Liver (tissue), 8 donors: ENCODE measurements at regions not wholly inside any gene's neighbourhood (a gene's known extent, or its start where the extent isn't known, plus 50 kb on each side); places are given as distances from the start of the nearest gene placed in this dataset.

Experiments used
- DNase-seq: peaks from one replicate; pipeline ENCODE4 v3.0.0-alpha.2; 2017; ENCODE audit warnings: low spot score
- H3K27ac ChIP-seq, 2 donors: one replicate each; pipeline ENCODE4 v1.7.0; 2013; ENCODE audit warnings: inconsistent platforms in 2 of 2, low read length in 2 of 2, control low read depth in 1 of 2, low read depth in 1 of 2, mild to moderate bottlenecking in 1 of 2
- H3K27me3 ChIP-seq, 4 donors: one replicate each; pipeline versions ENCODE4 v1.6.1 to v1.7.0; 2013; ENCODE audit warnings: low read length in 3 of 4, inconsistent platforms in 1 of 4, mild to moderate bottlenecking in 1 of 4, moderate library complexity in 1 of 4; ENCODE audit not compliant: control insufficient read depth in 4 of 4, insufficient read depth in 4 of 4
- H3K36me3 ChIP-seq, 4 donors: one replicate each; pipeline versions ENCODE4 v1.6.1 to v1.7.0; 2013; ENCODE audit warnings: low read length in 3 of 4, mild to moderate bottlenecking in 3 of 4, low read depth in 1 of 4, moderate library complexity in 1 of 4; ENCODE audit not compliant: control insufficient read depth in 4 of 4, insufficient read depth in 3 of 4
- H3K4me1 ChIP-seq, 4 donors: one replicate each; pipeline versions ENCODE4 v1.6.1 to v1.7.0; 2013; ENCODE audit warnings: low read length in 3 of 4, mild to moderate bottlenecking in 3 of 4, moderate library complexity in 1 of 4; ENCODE audit not compliant: control insufficient read depth in 4 of 4, insufficient read depth in 4 of 4
- H3K4me3 ChIP-seq, 3 donors: one replicate each; pipeline versions ENCODE4 v1.6.1 to v1.7.0; 2013; ENCODE audit warnings: low read length in 3 of 3, control low read depth in 1 of 3, low read depth in 1 of 3, mild to moderate bottlenecking in 1 of 3
- H3K9ac ChIP-seq, 2 donors: one replicate each; pipeline ENCODE4 v1.7.0; 2013; ENCODE audit warnings: low read length in 2 of 2, mild to moderate bottlenecking in 2 of 2, moderate library complexity in 2 of 2, control low read depth in 1 of 2, low read depth in 1 of 2
- H3K9me3 ChIP-seq, 4 donors: one replicate each; pipeline versions ENCODE4 v1.6.1 to v1.7.0; 2013; ENCODE audit warnings: low read length in 3 of 4; ENCODE audit not compliant: control insufficient read depth in 4 of 4
- ATF3 ChIP-seq: IDR thresholded peaks from 2 replicates; pipeline ENCODE4 v1.6.1; 2016; ENCODE audit warnings: antibody characterized with exemption
- CTCF ChIP-seq: fragments of 150-350 bp; IDR thresholded peaks from 2 replicates; pipeline ENCODE4 v1.5.1; 2017; ENCODE audit warnings: improper control_type of control experiment, low read depth, low read length; ENCODE audit not compliant: missing input control
- EGR1 ChIP-seq, 2 donors: IDR thresholded peaks; 2 replicates each; pipeline ENCODE4 v1.6.1; 2016 to 2018; ENCODE audit warnings: antibody characterized with exemption in 2 of 2, low read depth in 2 of 2
- FOXA1 ChIP-seq: IDR thresholded peaks from 2 replicates; pipeline ENCODE4 v1.6.1; 2016; ENCODE audit warnings: antibody characterized with exemption
- FOXA2 ChIP-seq: IDR thresholded peaks from 2 replicates; pipeline ENCODE4 v1.6.1; 2016; ENCODE audit warnings: antibody characterized with exemption
- GABPA ChIP-seq, 2 donors: IDR thresholded peaks in 1 of 2; conservative IDR thresholded peaks in 1 of 2; 2 replicates each; pipeline ENCODE4 v1.6.1; 2016; ENCODE audit warnings: antibody characterized with exemption in 2 of 2, mild to moderate bottlenecking in 1 of 2, moderate library complexity in 1 of 2
- HNF4A ChIP-seq, 2 donors: conservative IDR thresholded peaks; 2 replicates each; pipeline ENCODE4 v1.6.1; 2016; ENCODE audit warnings: antibody characterized with exemption in 2 of 2, mild to moderate bottlenecking in 2 of 2
- HNF4G ChIP-seq: IDR thresholded peaks from 2 replicates; pipeline ENCODE4 v1.6.1; 2016; ENCODE audit warnings: antibody characterized with exemption
- JUND ChIP-seq, 2 donors: IDR thresholded peaks; 2 replicates each; pipeline ENCODE4 v1.6.1; 2016; ENCODE audit warnings: antibody characterized with exemption in 2 of 2
- MAX ChIP-seq: IDR thresholded peaks from 2 replicates; pipeline ENCODE4 v1.6.1; 2016; ENCODE audit warnings: antibody characterized with exemption
- NR2F2 ChIP-seq: IDR thresholded peaks from 2 replicates; pipeline ENCODE4 v1.6.1; 2016; ENCODE audit warnings: antibody characterized with exemption
- RAD21 ChIP-seq, 2 donors: IDR thresholded peaks; 2 replicates each; pipeline ENCODE4 v1.6.1; 2016; ENCODE audit warnings: antibody characterized with exemption in 2 of 2, mild to moderate bottlenecking in 2 of 2
- RXRA ChIP-seq, 2 donors: IDR thresholded peaks; 2 replicates each; pipeline ENCODE4 v1.6.1; 2017 to 2018; ENCODE audit warnings: antibody characterized with exemption in 2 of 2, mild to moderate bottlenecking in 1 of 2
- SP1 ChIP-seq: IDR thresholded peaks from 2 replicates; pipeline ENCODE4 v1.6.1; 2018; ENCODE audit warnings: antibody characterized with exemption, mild to moderate bottlenecking
- TAF1 ChIP-seq: conservative IDR thresholded peaks from 2 replicates; pipeline ENCODE4 v1.6.1; 2016; ENCODE audit warnings: antibody characterized with exemption, mild to moderate bottlenecking
- YY1 ChIP-seq: IDR thresholded peaks from 2 replicates; pipeline ENCODE4 v1.6.1; 2016; ENCODE audit warnings: antibody characterized with exemption, mild to moderate bottlenecking
- ZBTB33 ChIP-seq: IDR thresholded peaks from 2 replicates; pipeline ENCODE4 v1.6.1; 2016; ENCODE audit warnings: antibody characterized with exemption
- WGBS: extraction: QIAGEN DNeasy Blood & Tissue Kit; methylation state at CpG from one replicate; pipeline ENCODE4 v1.1.7; 2013; 5-methylcytosine and 5-hydroxymethylcytosine counted together
- donor health status: healthy.
- donor health status: healthy.
- donor health status: healthy.
- donor health status: healthy.
- donor health status: healthy.

- TF ChIP-seq RAD21 (IDR thresholded peaks at IDR 0.05), result no peak
- no peak for TF ChIP-seq RXRA (IDR thresholded peaks at IDR 0.05)
- no peak for TF ChIP-seq YY1
- no peak for TF ChIP-seq FOXA2
Observed at GRCh38 chr5:121763665-121764064, 88.0 kb upstream of the FTMT start (continued).

DNA sequence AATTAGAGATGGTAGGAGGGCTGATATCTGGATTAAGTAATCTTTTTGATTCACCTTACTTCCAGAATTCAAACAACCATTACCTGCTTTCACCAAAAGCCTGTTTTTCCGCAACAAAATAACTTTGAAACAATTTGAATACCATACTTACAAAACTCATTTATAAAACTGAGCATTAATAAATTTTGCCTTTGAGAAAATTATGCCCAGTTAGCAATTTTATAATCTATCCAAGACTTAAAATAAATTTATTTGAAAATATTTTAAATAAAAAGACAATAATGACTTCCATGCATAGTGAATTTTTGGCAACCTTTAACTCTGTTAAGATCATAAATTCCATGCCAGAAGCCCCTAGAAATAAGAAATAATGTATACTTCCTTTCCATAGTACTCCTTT lies 71.3 kb upstream of the FTMT start:
- H3K4me3 ChIP-seq, result no peak overlapping the region
- no peaks in the 10 kb centered on the region for H3K36me3 ChIP-seq
- no peak overlapping the region for H3K27ac ChIP-seq
- DNase-seq, result no peak
- peaks cover 0 to 3% (median 0%) of the 10 kb centered on the region in 4 donors for H3K27me3 ChIP-seq
- H3K9ac ChIP-seq, result no peak overlapping the region
- no peaks in the 10 kb centered on the region for H3K4me1 ChIP-seq
- TF ChIP-seq TAF1 (no peak), RAD21 (IDR thresholded peaks at IDR 0.05) (no peak), HNF4G (no peak), FOXA1 (no peak), FOXA2 (no peak), GABPA (IDR thresholded peaks at IDR 0.05 in 1 of 2, conservative IDR thresholded peaks at IDR 0.05 in 1 of 2) (no peak), MAX (no peak), JUND (IDR thresholded peaks at IDR 0.05) (no peak), YY1 (no peak), ZBTB33 (no peak), CTCF (no peak), NR2F2 (no peak), EGR1 (IDR thresholded peaks at IDR 0.05; ENCODE audit: low read depth in 2 of 2) (no peak), ATF3 (no peak)
- WGBS, result 81% methylated on average over 1 of the region's 1 CpG
- no peaks in the 10 kb centered on the region for H3K9me3 ChIP-seq

DNA sequence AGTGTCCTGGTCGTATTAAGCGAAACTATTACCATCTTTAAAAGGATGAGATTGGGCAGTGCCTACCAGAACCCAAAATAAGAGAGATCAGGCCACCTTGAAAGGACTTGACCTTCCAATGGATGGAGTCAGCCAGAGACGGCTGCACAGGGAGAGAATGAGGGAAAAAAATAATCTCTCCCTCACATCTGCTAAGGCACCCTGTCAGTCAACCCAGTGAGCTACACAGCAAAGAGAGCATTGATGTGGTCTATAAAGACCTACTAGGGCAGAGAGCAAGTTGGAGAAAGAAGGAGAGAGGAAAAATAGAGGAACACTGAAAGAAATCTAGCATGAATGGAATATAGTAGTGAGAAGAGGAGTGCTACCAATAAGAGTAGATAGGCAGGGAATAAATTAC lies 68.0 kb upstream of the FTMT start:
- H3K27me3 ChIP-seq, result peaks cover 0 to 3% (median 0%) of the 10 kb centered on the region in 4 donors
- H3K27ac ChIP-seq, result no peak overlapping the region
- H3K36me3 ChIP-seq, result no peaks in the 10 kb centered on the region
- no peaks in the 10 kb centered on the region for H3K9me3 ChIP-seq
- WGBS, result 69% methylated on average over 3 of the region's 3 CpGs
- DNase-seq, result no peak
- H3K4me3 ChIP-seq, result no peak overlapping the region
- H3K4me1 ChIP-seq, result no peaks in the 10 kb centered on the region
- no peak overlapping the region for H3K9ac ChIP-seq
- TF ChIP-seq JUND (IDR thresholded peaks at IDR 0.05) (no peak), YY1 (no peak), EGR1 (IDR thresholded peaks at IDR 0.05; ENCODE audit: low read depth in 2 of 2) (no peak), FOXA2 (no peak), HNF4G (no peak), GABPA (IDR thresholded peaks at IDR 0.05 in 1 of 2, conservative IDR thresholded peaks at IDR 0.05 in 1 of 2) (no peak), RAD21 (IDR thresholded peaks at IDR 0.05) (no peak), NR2F2 (no peak), CTCF (no peak), SP1 (no peak), HNF4A (conservative IDR thresholded peaks at IDR 0.05) (no peak)
